HUES48 (cell line): ENCODE measurements at regions not wholly inside any gene's neighbourhood (a gene's known extent, or its start where the extent isn't known, plus 50 kb on each side); places are given as distances from the start of the nearest gene placed in this dataset.

Experiments used
- H3K27ac ChIP-seq: one replicate; pipeline ENCODE4 v1.7.0; 2013; ENCODE audit warnings: low read depth, low read length, inconsistent platforms
- H3K27me3 ChIP-seq: 2 replicates; pipeline ENCODE4 v1.6.1; 2013; ENCODE audit warnings: mild to moderate bottlenecking, low read length; ENCODE audit not compliant: control insufficient read depth, insufficient read depth
- H3K36me3 ChIP-seq: 2 replicates; pipeline ENCODE4 v1.6.1; 2013; ENCODE audit warnings: low read length; ENCODE audit not compliant: control insufficient read depth, insufficient read depth
- H3K4me1 ChIP-seq: 2 replicates; pipeline ENCODE4 v1.6.1; 2013; ENCODE audit warnings: mild to moderate bottlenecking, low read length; ENCODE audit not compliant: control insufficient read depth, insufficient read depth
- H3K4me3 ChIP-seq: 2 replicates; pipeline ENCODE4 v1.5.1; 2013; ENCODE audit warnings: mild to moderate bottlenecking, low read depth, low read length
- H3K9ac ChIP-seq: 2 replicates; pipeline ENCODE4 v1.6.1; 2013; ENCODE audit warnings: mild to moderate bottlenecking, low read depth, low read length, moderate library complexity
- H3K9me3 ChIP-seq: 2 replicates; pipeline ENCODE4 v1.6.1; 2013; ENCODE audit warnings: low read length; ENCODE audit not compliant: control insufficient read depth, insufficient read depth

DNA sequence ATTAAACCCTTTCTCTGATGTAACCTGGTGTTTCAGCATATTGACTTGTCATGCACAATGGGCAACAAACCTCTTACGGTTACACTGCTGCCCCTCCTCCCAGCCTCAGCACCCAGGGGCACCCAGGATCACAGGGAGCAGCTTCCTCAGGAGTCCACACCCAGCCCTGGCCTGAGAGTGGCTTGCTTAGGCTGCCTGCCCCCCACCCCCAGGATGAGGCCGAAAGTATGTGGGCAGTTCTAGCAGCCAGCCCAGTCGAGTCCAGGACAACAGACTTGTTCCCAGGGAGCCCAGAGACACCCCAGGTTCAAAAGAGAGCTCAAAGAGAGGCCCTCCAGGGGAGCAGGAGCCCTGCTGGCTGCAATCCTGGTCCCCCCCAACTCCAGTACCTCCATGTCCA is 108.1 kb upstream of the THY1 start:
- peaks cover 4% of the 10 kb centered on the region for H3K4me1 ChIP-seq
- H3K27ac ChIP-seq = no peak overlapping the region
- no peaks in the 10 kb centered on the region for H3K36me3 ChIP-seq
- H3K27me3 ChIP-seq = peaks cover 6% of the 10 kb centered on the region; the same call in 1 of the 2 replicates
- no peaks in the 10 kb centered on the region for H3K9me3 ChIP-seq
- no peak overlapping the region for H3K4me3 ChIP-seq
- no peak overlapping the region for H3K9ac ChIP-seq

DNA sequence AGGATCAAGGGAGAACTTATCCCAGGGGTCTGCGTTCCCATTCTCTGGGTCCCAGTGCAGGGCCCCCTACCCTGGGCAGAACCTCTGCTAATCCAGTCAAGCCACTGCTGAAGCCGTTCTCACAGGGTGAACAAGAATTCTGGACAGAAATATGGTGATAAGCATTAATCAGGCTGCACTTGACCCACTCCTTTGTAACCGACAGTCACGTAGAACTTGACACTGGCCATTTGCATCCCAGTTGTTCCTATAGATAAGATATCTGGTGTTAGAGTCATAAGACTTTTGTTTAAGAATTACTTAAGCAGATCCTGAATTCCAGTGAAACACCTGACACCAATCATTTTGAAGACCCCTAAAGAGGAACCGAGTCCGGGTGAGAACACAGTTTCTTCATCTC is 107.5 kb upstream of the THY1 start:
- Histone ChIP-seq H3K4me3 (no peak overlapping the region), H3K9ac (no peak overlapping the region), H3K27me3 (peaks cover 6% of the 10 kb centered on the region; the same call in 1 of the 2 replicates), H3K4me1 (peaks cover 4% of the 10 kb centered on the region), H3K27ac (no peak overlapping the region), H3K9me3 (no peaks in the 10 kb centered on the region), H3K36me3 (no peaks in the 10 kb centered on the region)

DNA sequence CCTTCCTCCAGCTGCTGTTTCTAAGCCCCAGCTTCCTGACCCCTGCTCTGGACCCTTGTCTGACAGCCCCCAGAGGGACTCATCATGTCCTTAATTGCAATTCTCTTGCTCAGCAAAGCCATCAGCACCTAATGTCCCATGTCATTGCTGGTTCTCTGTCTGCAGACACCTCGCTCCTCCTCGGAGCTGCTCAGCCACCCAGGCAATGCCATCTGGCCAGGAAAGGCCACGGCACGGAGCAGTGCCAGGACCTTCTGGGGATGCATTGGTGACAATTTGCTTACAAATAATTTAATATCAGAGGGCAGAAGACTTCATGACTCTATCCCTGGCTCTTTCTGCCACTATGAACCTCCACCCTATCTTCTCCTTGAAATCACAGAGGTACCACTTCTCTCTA is 107.0 kb upstream of the THY1 start:
- Histone ChIP-seq H3K27me3 (peaks cover 6% of the 10 kb centered on the region; the same call in 1 of the 2 replicates), H3K9ac (no peak overlapping the region), H3K4me3 (no peak overlapping the region), H3K36me3 (no peaks in the 10 kb centered on the region), H3K27ac (no peak overlapping the region), H3K4me1 (peaks cover 4% of the 10 kb centered on the region), H3K9me3 (no peaks in the 10 kb centered on the region)

DNA sequence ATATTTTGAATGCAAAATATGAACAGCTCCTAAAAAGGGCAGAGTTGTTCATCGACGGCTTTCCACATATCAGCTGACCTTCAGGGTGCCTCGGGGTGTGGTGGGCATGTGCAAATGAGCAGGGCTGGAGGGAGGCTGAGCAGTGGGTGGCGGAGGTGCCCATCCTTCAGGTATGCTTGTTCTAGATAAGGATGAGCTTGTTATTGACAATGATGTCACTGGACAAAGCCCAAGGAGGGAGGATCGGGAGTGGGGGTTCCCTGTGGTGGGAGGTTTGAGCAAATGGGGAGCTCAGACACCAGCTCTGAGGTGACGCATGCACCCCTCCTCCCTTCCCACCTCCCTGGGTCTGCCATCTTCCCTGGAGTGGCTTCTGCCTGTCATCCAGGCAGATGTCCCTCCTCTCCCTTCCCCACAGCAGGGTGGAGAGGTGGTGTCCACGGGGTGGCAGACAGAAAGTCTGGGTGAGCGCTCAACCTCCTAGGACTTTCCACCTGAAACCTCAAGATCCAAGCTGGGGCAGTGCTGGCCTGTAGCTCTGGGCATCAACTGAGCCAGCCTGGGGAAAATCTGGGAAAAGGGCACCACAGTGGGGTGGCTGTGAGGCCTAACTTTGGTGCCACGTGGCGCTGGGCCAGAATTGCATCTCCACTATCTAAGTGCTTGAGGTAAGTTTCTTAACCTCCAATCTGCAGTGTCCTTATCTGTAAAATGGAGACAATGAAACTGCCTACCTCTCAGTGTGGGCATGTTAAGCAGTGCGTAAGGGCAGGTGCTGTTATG is 106.3 kb upstream of the THY1 start:
- H3K9ac ChIP-seq = no peak overlapping the region
- H3K4me1 ChIP-seq = peaks cover 4% of the 10 kb centered on the region
- H3K27me3 ChIP-seq = peaks cover 6% of the 10 kb centered on the region; the same call in 1 of the 2 replicates
- H3K9me3 ChIP-seq = no peaks in the 10 kb centered on the region
- H3K36me3 ChIP-seq = no peaks in the 10 kb centered on the region
- H3K4me3 ChIP-seq = no peak overlapping the region
- no peak overlapping the region for H3K27ac ChIP-seq

DNA sequence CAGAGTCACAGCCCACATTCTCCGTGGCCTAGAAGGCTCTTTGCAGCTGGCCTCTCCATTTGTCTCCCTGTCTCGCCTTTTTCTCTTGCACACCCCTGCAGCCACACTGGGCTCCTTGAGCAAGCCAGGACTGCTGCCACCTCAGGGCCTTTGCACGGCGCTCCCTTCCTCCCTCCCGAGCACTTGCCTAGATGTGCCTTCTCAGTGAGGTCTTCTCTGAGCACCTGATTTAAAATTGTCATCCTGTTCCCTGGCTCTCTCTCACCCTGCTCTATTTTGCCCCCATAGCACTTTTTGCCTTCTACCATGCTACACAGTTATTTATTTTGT is 102.9 kb upstream of the THY1 start:
- Histone ChIP-seq H3K27me3 (no peaks in the 10 kb centered on the region), H3K27ac (no peak overlapping the region), H3K4me1 (no peaks in the 10 kb centered on the region), H3K4me3 (no peak overlapping the region), H3K36me3 (no peaks in the 10 kb centered on the region), H3K9me3 (no peaks in the 10 kb centered on the region), H3K9ac (no peak overlapping the region)

DNA sequence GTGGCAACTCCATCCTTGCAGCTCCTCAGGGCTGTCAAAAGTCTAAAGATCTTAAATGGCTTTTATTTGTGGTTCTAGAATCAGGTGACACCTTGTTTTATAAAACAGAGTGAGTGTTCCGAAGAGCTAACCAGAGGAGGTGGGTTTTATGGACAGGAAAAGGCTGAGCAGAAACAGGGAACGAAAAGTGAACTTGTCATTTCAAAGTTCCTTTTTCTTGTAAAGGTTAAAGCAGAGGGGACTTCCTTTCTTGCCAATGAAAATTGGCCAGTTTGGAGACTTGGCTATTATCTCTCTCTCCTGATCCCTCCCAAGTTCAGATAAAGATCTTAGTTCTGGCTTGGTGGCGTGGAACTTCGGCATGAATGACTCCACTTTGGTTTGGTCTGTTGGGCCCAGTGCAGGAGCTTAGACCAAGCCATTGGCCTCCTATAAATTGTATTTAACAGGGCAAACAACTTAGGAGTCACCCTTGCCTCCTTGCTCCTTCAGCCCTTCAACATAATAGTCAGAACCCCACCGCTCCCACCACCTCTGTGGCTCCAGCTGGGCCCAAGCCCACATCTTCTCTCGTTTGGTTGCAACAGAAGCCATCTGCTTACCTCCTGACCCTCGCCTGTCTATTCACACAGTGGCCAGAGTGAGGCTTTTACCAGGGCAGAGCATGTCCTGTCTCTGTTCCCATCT is 102.4 kb upstream of the THY1 start:
- no peaks in the 10 kb centered on the region for H3K27me3 ChIP-seq
- no peak overlapping the region for H3K9ac ChIP-seq
- H3K4me3 ChIP-seq = no peak overlapping the region
- no peaks in the 10 kb centered on the region for H3K36me3 ChIP-seq
- no peak overlapping the region for H3K27ac ChIP-seq
- no peaks in the 10 kb centered on the region for H3K4me1 ChIP-seq
- no peaks in the 10 kb centered on the region for H3K9me3 ChIP-seq

DNA sequence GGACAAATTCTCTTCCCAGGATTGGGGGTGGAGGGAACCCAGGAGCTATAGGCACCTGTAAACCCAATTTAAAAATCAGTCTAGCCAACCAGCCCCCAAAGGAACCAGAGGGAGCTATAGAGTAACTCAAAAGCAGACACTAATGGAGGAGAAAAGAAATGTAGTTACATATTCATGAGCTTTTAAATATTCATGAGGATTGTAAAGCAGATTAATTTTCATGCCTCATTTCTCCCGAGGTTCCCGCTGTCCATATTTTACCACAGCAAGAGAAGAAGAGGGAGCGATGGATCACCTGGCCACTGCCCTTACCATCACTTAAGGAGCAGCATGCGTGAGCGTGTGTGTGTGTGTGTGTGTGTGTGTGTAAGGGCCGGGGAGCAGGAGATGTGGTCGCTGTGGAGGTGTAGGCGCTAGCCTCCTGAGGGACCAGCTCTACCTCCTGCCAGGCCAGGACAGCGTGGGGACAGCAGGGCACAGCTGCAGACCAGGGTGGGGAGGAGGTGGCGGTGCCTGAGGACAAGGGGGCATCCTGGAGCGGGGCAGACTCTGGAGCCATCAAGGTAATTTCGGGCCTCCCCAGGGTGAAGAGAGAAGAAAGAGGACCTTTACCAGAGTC is 100.7 kb upstream of the THY1 start:
- no peak overlapping the region for H3K4me3 ChIP-seq
- no peaks in the 10 kb centered on the region for H3K36me3 ChIP-seq
- no peaks in the 10 kb centered on the region for H3K9me3 ChIP-seq
- 0 out of 2 replicates have a peak, but pooled peaks cover 2% of the 10 kb centered on the region for H3K4me1 ChIP-seq
- no peak overlapping the region for H3K27ac ChIP-seq
- H3K9ac ChIP-seq = no peak overlapping the region
- no peaks in the 10 kb centered on the region for H3K27me3 ChIP-seq

DNA sequence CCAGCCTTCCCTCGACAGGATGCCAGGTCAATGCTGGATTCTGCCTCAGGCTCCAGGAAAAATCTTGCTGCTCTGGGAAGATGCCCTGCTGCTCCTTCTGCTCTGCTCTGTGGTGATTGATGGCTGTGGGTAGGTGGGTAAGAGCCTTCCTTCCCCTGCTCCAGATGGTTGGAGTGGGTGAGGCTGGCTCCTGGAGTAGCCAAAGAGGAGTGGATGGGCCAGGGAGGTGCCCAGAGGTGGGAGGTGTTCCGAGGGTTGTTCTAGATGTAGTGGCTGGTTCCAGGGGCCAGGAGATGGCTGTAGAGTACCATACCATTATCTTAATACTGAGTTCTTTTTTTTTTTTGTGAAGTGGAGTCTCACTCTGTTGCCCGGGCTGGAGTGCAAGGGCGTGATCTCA is 99.6 kb upstream of the THY1 start:
- H3K9me3 ChIP-seq = no peaks in the 10 kb centered on the region
- H3K4me1 ChIP-seq = 0 out of 2 replicates have a peak, but pooled peaks cover 2% of the 10 kb centered on the region
- no peak overlapping the region for H3K4me3 ChIP-seq
- H3K27me3 ChIP-seq = no peaks in the 10 kb centered on the region
- no peak overlapping the region for H3K9ac ChIP-seq
- no peak overlapping the region for H3K27ac ChIP-seq
- H3K36me3 ChIP-seq = no peaks in the 10 kb centered on the region

DNA sequence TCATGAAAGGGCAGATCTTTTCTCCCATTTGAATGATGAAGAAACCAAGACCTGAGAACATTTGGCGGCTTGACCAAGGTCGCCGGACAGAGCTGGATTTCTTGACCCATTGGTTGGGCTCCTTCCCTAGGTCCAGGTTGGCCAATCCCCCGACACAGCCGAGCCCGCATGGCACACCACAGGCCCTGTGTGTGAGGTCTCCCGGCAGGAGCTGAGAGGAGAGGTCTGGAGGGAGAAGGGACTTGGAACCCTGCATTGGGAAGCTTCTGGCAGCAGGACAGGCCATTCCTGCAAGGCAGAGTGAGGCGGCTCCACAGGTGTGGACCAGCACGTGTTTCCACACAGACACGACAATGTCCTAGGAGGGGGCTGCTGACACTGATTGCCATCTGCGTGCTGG is 98.6 kb upstream of the THY1 start:
- no peaks in the 10 kb centered on the region for H3K27me3 ChIP-seq
- no peak overlapping the region for H3K9ac ChIP-seq
- H3K4me3 ChIP-seq = no peak overlapping the region
- no peaks in the 10 kb centered on the region for H3K9me3 ChIP-seq
- 0 out of 2 replicates have a peak, but pooled peaks cover 2% of the 10 kb centered on the region for H3K4me1 ChIP-seq
- H3K36me3 ChIP-seq = no peaks in the 10 kb centered on the region
- no peak overlapping the region for H3K27ac ChIP-seq

DNA sequence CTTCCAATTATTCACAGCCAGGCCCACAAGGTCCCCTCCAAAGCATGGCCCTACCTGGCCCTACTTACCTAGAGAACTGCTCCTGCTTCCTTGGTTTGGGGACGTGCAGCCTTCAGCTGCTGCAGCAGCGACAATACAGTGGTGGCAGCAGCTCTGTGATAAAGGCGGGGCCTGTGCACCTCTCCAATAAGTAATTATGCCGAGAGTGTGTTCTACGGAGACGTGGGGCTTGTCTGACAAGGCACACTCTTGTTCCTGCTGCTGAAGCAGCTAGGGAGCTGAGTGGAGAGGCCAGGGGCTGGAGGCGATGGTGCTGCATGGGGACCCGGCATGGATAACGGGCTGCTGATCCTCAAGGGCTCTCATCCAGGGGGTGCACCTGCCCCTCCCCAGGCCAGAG is 98.0 kb upstream of the THY1 start:
- no peaks in the 10 kb centered on the region for H3K9me3 ChIP-seq
- no peaks in the 10 kb centered on the region for H3K36me3 ChIP-seq
- H3K9ac ChIP-seq = no peak overlapping the region
- 0 out of 2 replicates have a peak, but pooled peaks cover 2% of the 10 kb centered on the region for H3K4me1 ChIP-seq
- H3K27me3 ChIP-seq = no peaks in the 10 kb centered on the region
- no peak overlapping the region for H3K4me3 ChIP-seq
- no peak overlapping the region for H3K27ac ChIP-seq

DNA sequence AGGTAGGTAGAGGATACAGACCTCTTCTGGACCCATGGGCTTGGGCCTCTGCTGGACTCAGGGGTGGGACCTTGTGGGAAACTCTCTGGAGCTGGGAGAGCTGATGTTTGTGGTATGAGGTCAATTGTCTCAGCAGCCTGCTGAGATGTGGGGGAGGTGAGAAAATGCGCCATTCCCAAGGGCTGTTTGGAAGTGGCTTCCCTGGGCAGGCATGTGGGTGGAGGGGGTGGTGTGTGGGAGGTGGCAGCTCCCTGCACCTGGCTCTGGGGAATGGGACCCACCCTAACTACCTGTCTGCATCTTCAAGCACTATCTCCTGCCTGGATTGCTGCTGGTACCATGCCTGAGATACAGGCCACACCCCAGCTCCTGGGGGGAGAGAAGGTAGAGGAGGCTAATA is 97.4 kb upstream of the THY1 start:
- H3K27me3 ChIP-seq = no peaks in the 10 kb centered on the region; the same call in 1 of the 2 replicates
- H3K36me3 ChIP-seq = no peaks in the 10 kb centered on the region
- no peaks in the 10 kb centered on the region for H3K9me3 ChIP-seq
- 0 out of 2 replicates have a peak, but pooled peaks cover 2% of the 10 kb centered on the region for H3K4me1 ChIP-seq
- H3K4me3 ChIP-seq = no peak overlapping the region
- H3K9ac ChIP-seq = no peak overlapping the region
- H3K27ac ChIP-seq = no peak overlapping the region
